GM19324 (cell line): ENCODE measurements at regions not wholly inside any gene's neighbourhood (a gene's known extent, or its start where the extent isn't known, plus 50 kb on each side); places are given as distances from the start of the nearest gene placed in this dataset.
A peak's percentile ranks its signal among the peaks of the same experiment; 100 is the strongest.
"Not testable (repeated sequence)": the region's sequence is repeated elsewhere in the genome, so short reads cannot be mapped to it uniquely, and the experiment has no call there.

Experiments used
- ATAC-seq: cut with Tn5 transposase; IDR thresholded peaks from one replicate; pipeline ENCODE4 v1.9.1; 2021; ENCODE audit warnings: mild to moderate bottlenecking, moderate library complexity; ENCODE audit not compliant: unreplicated experiment, low FRiP score

DNA sequence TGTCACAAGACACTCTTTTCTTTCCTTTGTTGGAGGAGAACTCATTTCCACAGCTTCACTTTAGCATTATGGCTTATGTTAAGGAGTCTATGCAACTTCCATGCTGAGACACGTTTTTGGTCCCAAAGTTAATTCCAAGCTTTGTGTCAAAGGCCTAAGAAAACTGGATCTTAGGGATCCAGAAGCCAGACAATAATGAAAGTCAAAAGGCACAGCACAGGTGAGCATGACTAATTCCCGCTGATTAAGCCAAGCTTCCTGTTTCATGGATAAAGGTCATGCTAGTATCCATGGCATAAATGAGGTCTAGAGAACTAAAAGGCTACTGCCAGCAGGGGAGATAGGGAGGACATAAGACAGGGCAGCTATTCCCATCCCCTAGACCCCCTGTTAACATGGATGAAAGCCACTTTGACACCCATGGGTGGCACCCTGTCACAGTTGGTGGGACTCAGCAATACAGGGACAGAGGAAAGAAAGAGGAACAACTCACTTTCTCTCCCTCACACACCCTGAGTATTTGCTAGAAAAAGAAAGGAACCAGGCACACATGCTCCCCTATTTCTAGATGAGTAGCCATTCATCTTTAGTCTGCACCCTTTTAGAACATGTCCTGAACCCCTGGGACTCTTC is 438.1 kb upstream of the CDH9 start:
- ATAC-seq, result no peak

DNA sequence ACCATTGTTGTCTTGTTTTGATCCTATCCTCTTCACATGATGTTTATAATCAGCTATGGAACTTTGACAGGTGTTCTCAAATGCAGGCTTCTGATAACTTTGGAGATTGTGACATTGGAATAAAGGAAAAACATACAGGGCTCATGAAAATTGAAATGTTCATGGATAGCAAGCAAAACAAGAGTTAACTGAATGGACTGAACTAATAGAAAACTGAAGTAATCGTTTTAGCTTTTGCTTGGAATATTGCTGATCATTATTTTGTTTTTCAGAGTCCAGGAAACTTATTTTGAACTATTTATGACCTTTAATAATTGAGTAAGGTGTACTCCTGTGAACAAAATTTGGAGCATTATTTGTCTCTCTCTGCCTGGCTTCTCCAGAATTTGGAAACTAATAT is 436.7 kb upstream of the CDH9 start:
- no peak for ATAC-seq

DNA sequence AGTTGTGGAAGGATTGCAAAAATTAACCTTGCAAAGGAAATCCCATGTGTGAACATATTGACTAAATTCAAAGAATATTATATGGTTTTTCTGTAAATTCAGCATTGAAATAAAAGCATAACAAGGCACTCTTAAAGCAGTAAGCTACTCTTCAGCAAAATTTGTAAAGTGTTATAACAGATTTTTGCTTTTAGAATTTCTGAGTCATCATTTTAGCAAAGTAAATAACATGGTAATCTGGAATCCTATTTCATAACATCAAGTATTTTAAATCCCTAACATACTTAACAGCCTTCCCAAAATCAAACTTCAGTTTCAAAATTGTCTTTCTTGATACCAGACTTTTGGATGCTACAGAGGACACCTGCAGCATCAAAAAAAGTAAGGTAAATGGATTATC is 436.0 kb upstream of the CDH9 start:
- no peak for ATAC-seq

DNA sequence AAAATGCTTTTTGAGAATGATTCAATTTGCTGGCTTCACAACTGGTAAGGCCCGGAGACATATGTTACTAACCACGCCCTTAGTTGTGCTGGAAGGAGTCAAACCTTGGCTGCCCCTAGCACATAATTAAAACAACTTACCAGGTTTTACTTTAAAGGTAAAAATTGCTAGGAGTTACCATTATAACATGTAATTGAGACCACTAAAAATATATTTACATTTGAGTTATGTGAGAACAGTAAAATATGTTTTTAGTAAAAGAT is 435.6 kb upstream of the CDH9 start:
- no peak for ATAC-seq

DNA sequence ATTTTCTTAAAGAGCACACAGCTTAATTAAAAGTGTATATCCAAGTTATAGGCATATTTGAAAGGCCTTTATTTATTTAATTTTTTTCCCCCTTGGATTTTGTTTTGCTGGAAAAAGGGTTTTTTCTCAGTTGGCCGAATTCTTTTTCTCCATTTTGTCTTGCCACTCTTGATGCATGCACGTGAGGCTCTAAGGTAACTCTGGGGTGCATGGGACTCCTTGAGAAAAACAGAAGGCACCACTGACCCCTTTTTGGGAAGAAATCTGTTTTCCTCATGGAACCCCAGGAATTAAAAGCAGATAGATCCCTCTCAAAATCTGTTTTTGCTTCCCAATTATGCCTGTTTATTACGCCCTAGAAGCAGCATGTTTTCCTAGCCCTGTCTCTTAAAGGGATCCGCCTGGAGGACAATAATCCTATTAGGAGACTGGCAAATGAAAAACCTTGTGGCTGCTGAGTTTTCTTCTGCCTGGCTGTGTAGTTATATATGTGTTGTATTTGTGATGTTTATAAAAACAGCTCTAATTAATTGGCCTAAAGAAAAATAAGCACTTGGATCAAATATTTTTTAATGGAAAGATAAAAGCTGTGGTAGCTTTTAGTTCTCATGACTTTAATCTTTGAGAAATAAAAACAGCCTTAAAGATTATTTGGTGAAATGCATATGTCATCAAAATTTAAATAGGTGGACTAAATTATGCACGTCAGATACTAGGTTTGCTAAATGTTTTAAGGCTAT is 435.1 kb upstream of the CDH9 start:
- ATAC-seq, result no peak

DNA sequence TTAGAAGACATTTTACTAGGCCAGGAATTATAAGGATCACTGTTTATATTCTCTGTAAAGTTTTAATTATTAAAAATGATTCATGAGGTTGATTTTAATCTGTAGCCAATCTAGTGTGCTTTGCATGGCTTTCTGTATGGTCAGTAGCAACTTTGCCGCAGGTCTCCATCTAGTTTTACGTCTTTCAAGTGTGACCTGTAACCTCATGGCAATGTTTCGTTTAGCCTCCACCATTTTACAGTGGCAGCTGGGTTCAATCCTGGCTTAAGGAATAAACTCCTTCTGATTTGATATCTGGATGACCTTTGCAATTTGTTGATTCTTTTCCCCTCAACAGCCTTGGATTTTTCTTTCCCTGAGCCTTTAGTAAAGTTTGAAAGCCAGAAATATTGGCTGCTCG is 434.5 kb upstream of the CDH9 start:
- ATAC-seq, result no peak

DNA sequence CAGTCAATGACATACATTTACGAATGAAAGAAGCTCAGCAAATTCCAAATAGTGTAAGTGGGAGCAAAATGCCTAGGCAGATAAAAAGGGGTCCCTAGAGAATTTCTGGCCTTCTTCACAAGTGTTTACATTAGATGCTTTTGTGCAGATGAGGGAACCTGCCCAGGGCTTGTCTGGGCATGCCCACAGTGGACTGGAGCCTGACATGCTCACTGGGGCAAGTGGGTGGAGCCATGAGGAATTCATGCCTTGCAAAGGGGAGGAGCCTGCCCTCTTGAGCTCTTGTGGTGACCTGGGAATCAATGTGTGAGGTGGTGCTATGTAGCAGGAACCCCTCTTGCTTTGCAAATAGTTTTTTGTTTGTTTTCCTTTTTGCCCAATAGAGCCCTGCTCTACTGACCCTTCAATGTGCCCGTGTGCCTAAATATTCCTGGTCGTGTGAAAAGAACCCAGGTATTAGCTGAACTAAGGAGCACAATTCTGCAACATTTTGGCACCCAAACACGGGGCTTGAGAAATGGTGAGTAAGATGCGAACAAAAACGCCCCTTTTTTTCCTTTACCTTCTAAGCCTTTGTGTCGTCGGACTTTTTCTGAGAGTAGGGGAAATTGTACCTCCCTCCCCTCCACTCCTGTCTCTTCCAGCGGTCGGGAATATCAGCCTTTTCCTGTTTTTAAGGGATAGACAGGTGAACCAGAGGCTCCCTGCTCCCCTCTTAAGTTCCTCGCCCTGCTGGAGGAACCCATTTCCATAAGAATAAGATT is 433.8 kb upstream of the CDH9 start:
- ATAC-seq, result peak; percentile 94

DNA sequence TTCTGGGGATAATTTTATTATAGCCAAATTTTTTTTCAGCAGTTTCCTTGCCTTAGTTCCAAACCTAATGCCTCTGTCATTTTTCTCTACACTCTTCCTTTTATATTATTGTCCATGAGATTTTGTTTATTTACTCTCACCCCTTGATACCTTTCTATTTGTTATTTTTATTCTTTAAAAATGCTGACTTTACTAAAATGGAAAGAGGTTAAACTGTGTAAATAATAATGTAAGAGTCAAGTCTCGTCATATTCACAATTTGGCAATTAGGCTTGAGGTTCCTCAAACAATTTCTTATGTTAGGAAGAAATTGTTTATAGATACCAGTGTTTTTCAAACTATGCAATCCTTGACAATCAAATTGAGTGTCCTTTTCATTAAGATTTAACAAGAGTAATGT is 428.6 kb upstream of the CDH9 start:
- ATAC-seq, result no peak

DNA sequence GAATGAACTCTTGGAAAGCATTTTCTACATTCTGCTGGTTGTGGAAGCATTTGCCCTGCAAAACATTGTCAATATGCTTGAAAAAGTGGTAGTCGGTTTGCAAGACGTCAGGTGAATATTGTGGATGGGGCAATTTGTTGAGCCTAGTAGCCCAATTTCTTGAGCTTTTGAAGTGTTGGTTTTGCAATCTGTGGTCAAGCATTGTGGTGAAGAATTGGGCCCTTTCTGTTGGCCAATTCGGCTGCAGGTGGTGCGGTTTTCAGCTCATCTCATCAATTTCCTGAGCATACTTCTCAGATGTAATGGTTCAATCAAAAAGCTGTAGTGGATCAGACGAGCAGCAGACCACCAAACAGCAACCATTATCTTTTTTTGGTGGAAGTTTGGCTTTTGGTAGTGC is 426.8 kb upstream of the CDH9 start:
- ATAC-seq, result no peak

DNA sequence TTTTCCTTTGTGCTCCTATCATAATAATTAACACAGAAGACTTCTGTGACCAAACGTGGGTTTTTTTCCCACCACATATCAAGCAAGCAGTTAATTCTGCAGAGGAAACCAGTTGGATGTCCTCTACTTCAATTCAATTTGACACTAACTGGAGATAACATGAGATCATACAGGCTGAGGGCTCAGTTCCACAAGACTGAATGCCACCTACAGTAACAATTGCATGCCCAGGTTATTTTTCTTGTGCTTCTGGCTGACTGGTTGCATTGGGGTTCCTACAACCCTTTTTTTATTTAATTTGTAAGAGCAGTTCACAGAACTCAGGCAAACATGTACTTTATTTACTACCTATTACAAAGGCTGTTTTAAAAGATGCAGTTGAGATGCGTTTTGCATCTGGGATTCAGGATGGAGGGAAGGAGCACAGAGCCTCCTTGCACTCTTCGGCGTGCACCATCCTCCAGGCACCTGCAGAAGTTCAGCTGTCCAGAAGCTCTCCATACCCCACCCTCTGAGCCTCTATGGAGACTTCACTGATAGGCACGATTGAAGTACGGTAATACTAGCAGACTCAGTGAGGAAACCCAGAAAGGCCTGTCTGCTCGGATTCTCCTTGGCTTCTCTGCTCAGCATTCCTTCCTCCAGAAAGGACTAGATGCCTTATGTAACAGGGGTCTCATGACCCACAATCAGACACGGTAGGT is 425.2 kb upstream of the CDH9 start:
- ATAC-seq, result no peak

DNA sequence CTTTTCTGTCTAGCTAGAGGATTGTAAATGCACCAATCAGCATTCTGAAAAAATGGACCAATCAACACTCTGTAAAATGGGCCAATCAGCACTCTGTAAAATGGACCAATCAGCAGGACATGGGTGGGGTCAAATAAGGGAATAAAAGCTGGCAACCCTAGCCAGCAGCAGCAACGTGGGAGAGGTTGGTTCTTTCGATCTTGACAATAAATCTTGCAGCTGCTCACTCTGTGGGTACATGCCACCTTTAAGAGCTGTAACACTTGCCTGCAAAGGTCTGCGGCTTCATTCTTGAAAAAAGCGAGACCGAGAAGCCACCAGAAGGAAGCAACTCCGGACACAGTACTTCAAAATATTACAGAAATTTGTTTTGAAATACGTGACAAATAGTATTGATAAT is 424.6 kb upstream of the CDH9 start:
- ATAC-seq, result no peak

DNA sequence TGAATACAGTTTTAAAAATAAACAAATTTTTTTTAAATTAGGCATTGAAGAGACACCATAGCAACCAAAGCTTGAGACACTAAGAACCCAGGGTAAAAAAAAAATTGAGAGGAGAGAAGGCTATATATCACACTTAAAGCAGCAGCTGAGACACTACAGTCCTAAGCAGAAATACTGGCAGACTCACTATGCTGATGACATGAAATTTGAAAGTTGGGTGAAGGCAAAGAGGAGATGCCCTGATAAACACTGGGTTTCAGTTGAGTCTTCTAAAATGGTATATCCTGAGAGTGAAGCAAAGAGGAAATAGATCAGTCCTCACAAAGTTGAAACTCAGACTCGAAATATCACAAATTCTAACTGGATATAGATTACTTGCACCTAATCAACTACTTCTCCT is 419.9 kb upstream of the CDH9 start:
- ATAC-seq, result peak; percentile 70

DNA sequence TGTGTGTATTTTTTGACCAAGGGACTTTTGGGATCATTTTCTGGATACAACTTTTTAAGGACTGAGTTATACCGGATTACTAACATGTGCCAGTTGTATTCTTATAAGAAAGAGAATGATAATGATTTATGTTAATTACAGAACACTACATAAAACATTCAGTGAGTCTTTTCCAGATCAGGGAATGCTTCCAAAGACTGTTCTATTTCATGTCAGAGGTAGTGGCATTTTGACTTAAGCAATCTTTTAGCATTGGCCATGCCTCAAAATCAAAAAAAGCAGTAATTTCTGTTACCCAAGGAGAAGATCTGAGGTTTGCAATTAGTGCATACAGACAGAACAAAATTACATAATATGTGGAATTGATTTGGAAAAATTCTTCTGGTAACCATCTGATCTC is 413.0 kb upstream of the CDH9 start:
- ATAC-seq, result no peak

DNA sequence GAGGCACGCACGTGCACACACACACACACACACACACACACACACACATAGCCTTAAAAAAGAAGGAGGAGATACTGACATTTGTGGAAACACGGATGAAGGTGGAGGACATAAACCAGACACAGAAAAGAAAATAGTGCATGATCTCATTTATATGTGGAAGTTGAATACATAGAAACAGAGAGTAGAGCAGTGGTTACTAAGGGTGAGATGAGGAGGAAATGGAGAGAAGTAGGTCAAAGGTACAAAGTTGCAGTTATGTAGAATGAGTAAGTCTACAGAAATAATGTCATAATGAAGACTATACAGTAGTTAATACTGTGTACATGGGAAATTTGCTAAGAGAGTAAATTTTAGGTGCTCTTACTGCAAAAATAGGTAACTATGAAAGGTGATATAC is 412.2 kb upstream of the CDH9 start:
- no peak for ATAC-seq

DNA sequence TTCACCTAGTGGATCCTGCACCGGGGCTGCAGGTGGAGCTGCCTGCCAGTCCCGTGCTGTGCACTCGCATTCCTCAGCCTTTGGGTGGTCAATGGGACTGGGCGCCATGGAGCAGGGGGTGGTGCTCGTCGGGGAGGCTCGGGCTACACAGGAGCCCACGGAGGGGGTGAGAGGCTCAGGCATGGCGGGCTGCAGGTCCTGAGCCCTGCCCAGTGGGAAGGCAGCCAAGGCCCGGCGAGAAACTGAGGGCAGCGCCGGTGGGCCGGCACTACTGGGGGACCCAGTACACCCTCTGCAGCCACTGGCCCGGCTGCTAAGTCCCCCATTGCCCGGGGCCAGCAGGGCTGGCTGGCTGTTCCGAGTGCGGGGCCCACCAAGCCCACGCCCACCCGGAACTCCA is 401.0 kb upstream of the CDH9 start:
- ATAC-seq, result not testable (repeated sequence)

DNA sequence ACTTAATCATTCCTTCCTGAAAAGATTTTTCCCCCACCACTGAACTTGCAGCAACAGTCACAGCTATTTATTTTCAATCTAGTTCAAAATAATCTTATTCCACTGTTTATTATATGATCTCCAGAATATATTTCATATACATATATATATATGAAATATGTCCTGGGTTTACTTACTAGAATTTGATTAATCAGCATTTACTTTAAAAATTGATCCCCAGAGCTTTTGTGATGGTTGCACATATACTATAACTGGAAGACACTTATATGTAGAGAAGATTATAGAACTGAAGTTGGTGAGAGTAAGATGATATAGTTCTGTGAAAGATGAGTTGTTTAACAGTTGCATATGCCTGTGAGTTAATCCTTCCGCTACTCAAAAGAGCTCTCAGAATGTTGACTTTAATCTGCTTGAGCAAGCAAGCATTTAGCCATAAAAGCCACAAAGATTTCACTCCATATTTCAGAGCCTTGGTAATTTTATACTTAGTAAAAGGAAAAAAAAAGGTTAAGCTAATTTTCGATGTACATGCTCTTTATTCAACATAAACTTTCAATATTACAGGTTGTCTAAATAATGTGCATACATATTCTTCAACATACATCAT is 399.3 kb upstream of the CDH9 start:
- no peak for ATAC-seq

DNA sequence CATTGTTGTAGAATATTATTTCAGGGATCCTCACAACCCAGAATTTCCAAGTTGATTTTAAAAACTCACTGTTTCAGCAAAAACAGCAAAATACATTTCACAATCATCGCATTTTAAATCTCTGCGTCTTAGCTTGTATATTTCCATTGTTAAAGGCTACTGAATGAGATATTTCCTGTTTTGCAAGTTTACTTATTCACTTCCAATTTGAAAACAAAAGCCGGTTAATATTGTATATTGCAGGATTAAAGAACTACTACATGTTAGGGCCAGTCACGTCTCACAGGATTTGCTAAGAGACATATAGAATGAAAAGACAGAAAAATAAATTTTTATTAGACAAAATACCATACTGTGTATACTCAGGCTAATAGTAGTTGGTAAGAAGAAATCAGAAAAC is 395.9 kb upstream of the CDH9 start:
- no peak for ATAC-seq

DNA sequence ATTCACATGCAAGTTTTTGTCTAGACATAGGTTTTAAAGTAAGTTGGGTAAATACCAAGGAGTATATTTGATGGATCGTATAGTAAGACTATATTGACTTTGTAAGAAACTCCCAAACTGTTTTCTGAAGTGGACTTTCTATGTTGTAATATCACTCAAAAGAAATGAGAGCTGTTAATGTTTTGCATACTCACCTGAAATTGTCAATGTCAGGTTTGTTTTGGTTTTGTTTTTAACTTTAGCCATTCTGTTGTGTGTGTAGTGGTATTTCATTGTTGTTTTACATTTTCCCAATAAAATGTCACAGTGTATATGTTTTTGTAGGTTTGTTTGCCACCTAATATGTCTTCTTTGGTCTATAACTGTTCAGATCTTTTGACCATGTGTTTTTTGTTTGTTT is 375.7 kb upstream of the CDH9 start:
- no peak for ATAC-seq

DNA sequence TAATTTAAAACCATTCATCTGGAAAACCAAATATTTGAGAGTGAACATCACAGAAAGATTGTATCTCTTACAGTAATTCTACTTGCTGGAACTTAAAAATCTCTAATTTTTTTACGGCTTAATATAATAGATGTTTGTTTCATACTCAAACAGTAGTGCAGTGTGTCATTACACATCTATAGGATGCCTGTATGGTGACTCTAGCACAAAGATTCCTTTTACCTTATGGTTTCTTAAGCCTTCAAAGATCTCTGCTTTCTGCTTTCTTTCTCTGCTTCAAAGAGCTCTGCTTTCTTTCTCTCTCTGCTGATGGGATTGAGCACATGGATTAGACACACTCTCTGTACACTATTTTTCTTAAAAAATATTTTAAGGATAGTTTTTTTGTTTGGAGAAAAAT is 374.0 kb upstream of the CDH9 start:
- no peak for ATAC-seq

DNA sequence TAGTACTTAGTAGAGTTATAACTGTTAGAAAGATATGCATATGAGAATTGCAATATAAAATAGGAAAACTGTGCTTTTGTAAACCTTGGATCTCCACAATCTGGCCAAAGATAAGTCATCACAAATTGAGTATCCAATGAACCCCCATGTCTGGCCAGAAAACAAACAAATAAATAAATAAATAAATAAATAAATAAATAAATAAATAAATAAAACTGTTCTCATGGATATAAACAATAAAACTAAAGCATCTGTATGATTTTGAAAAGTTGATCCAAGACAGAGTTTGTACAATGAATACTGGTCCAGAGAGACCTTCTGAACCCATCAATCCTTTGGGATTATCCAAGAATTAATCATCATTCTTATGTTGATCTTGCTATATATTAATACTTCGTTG is 367.6 kb upstream of the CDH9 start:
- ATAC-seq, result no peak

DNA sequence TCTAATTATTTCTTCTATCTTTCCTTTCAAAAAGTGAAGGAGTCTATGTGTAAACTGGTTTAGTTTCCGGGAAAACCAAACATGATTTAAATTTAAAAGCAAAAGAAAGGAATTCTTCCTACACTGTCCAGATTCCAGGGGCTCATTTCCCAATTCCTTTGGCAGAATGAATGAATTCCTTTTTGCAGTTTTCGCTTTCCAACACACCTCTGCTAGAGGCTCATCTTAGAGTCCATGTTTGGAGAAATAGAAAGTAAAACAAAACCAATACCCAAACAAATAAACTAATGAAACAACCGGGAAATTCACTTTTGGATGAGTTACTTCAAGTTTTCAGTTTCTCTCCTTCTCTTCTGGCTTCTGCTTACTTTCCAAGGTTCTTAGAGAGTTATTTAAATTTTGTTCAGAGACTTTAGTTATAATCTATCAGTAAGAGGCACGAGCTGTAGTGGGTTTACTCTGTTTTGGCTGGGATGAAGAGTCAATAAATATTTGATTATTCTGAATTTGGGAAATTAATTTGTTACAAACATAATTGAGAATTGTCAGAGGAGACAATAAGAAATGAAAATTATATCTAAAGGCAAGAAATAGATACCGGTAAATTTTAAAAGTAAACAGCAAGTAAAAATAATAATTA is 365.0 kb upstream of the CDH9 start:
- no peak for ATAC-seq
